Nephron progenitor cell (in vitro differentiated cells): ENCODE measurements at regions not wholly inside any gene's neighbourhood (a gene's known extent, or its start where the extent isn't known, plus 50 kb on each side); places are given as distances from the start of the nearest gene placed in this dataset.

ENCODE experiments used
- DNase-seq: peaks from one replicate; pipeline ENCODE4 v3.0.0; 2021
- H3K27ac Mint-ChIP-seq: 2 replicates; pipeline ENCODE4 v1.8.0; 2021; ENCODE audit warnings: mild to moderate bottlenecking, moderate library complexity, mixed read lengths
- H3K27me3 Mint-ChIP-seq: 2 replicates; pipeline ENCODE4 v1.8.0; 2021; ENCODE audit warnings: mild to moderate bottlenecking, low read depth, mixed read lengths; ENCODE audit not compliant: poor library complexity
- H3K36me3 Mint-ChIP-seq: 2 replicates; pipeline ENCODE4 v1.8.0; 2021; ENCODE audit warnings: low read depth, mixed read lengths
- H3K4me1 Mint-ChIP-seq: 2 replicates; pipeline ENCODE4 v1.8.0; 2021; ENCODE audit warnings: mixed read lengths
- H3K4me3 Mint-ChIP-seq: 2 replicates; pipeline ENCODE4 v1.8.0; 2021; ENCODE audit warnings: mild to moderate bottlenecking, moderate library complexity, mixed read lengths
- H3K9me3 Mint-ChIP-seq: 2 replicates; pipeline ENCODE4 v1.8.0; 2021; ENCODE audit warnings: mild to moderate bottlenecking, moderate library complexity, mixed read lengths
- TF ChIP-seq, protein P1 (sequence below): fragments of 200-600 bp; sonication (generic); IDR thresholded peaks from 2 replicates; pipeline ENCODE4 v1.5.0; 2021; ENCODE audit warnings: antibody characterized with exemption

DNA sequence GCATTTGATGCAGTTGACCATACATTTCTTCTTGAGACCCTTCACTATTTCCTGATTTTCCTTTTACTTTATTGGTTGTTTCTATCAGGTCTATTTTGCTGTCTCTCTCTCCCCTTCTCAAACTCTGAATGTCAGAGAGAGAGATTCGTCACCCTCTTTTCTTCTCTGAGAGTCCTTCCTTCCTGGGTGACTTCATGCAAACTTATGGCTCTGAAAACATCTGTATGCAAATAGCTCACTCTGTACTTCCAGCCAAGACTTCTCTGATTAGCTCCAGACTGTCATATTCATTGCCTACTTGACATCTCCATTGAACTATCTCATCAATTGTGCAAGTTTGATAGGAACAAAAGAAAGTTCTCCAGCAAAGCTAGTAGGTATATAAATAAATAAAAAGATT lies 191.7 kb upstream of the KLF6 start:
- Mint-ChIP-seq H3K4me1 (peaks cover 15% of the 10 kb centered on the region), H3K9me3 (peaks cover 7% of the 10 kb centered on the region), H3K27me3 (peaks cover 3% of the 10 kb centered on the region), H3K4me3 (no peak overlapping the region), H3K27ac (no peak overlapping the region), H3K36me3 (no peaks in the 10 kb centered on the region)
- no peak for DNase-seq
- TF ChIP-seq, protein P1, sequence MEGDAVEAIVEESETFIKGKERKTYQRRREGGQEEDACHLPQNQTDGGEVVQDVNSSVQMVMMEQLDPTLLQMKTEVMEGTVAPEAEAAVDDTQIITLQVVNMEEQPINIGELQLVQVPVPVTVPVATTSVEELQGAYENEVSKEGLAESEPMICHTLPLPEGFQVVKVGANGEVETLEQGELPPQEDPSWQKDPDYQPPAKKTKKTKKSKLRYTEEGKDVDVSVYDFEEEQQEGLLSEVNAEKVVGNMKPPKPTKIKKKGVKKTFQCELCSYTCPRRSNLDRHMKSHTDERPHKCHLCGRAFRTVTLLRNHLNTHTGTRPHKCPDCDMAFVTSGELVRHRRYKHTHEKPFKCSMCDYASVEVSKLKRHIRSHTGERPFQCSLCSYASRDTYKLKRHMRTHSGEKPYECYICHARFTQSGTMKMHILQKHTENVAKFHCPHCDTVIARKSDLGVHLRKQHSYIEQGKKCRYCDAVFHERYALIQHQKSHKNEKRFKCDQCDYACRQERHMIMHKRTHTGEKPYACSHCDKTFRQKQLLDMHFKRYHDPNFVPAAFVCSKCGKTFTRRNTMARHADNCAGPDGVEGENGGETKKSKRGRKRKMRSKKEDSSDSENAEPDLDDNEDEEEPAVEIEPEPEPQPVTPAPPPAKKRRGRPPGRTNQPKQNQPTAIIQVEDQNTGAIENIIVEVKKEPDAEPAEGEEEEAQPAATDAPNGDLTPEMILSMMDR, result no peak

DNA sequence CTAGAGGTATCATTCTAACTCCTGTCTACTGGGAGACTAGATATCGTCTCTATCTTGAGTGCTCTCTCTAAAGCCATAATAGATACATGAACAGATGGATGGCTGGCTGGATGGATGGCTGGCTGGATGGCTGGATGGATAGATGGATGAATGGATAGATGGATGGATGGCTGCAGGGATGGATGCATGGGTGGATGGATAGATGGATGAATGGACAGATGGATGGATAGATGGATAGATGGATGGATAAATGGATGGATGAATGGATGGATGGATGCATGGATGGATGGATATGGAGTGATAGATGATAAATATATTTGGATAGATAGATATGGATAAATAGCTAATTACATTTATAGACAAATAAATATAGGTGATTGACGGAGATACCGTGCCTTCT lies 191.2 kb upstream of the KLF6 start:
- Mint-ChIP-seq H3K9me3 (peaks cover 7% of the 10 kb centered on the region), H3K4me1 (peaks cover 15% of the 10 kb centered on the region), H3K4me3 (no peak overlapping the region), H3K27me3 (no peaks in the 10 kb centered on the region), H3K27ac (no peak overlapping the region), H3K36me3 (no peaks in the 10 kb centered on the region)
- no peak for DNase-seq
- TF ChIP-seq, protein P1, result no peak

DNA sequence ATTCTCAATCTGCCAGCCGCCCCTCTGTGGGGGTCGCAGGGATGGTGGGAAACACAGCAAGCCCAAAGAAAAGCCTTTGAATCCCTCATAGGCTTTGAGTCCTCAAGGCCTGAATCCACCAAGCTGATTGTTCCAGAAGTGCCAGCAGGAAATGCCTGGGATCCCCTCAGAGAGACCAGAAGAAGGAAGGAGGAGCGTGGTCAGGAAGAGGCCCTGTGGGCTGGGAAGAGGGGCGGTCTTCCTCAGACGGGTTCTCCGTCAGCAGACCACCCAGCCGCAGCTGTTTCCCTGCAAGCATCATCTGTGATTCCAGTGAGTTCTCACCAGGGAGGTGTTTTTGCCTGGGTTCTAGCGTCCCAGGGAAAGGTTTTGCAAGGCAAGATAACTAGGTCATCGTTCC lies 190.0 kb upstream of the KLF6 start:
- Mint-ChIP-seq H3K4me3 (no peak overlapping the region), H3K27ac (peak overlapping the region; percentile 79), H3K4me1 (peaks cover 12% of the 10 kb centered on the region), H3K9me3 (peaks cover 7% of the 10 kb centered on the region), H3K36me3 (no peaks in the 10 kb centered on the region), H3K27me3 (no peaks in the 10 kb centered on the region)
- DNase-seq, result no peak
- TF ChIP-seq, protein P1, result no peak

DNA sequence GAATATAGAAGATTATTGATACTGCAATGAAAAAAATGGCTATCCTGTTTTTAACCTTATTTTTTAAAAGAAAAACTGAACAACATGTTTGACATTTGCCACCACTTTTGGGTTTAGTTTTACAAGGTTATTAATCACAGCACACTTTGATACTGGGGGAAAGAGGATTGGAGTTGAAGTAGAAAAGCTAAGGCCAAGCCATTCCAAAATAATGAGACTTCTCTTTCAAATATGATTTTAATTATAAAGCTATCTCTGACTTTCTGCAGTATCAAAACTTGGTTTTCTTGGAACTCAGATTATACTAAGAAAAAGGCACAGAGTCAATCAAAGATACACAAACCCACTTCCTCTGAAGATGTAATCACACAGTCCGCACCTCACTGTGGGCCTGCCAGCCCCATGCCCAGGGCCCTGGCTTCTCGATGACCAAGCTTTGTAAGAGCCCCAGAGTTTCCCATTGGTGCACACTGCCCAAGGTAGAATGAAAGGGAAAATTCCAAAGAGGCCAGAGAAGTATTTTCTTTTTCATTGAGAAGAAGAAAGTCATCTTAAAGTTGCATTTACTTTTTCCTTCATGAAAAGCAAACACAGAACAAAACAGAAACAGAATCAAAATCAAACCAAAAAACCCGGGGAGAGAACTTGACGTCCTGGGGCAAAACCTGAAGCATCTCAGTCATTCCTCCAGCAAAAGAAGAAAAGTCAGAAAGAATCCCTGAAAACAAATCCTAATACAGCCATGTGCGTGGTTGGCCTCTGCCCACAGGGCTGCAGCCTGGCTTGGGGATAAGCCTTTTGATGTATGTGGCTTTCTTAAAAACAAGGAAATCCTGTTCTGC lies 187.7 kb upstream of the KLF6 start:
- TF ChIP-seq, protein P1, result no peak
- Mint-ChIP-seq H3K36me3 (peaks cover 3% of the 10 kb centered on the region), H3K4me1 (peaks cover 6% of the 10 kb centered on the region), H3K27ac (no peak overlapping the region), H3K9me3 (peaks cover 9% of the 10 kb centered on the region), H3K4me3 (no peak overlapping the region), H3K27me3 (peaks cover 1% of the 10 kb centered on the region)
- DNase-seq, result no peak

DNA sequence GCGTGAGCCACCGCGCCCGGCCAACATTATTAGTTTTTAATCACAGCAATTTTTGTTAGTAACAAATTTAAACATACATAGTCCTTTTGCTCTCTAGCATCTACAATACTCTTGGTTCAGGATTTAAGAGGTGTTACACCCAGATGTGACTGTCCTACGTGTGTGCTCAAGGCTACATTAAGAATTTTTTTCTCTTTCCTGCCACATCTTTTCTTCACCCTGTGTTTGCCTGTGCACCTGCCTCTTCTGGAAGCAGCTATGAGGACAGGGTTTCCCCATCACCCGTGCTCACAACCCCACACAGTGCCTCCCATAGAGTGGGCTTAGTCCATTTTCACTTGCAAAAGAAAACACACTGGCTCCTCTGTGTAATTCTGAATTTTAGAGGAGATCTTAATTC lies 186.7 kb upstream of the KLF6 start:
- no peak overlapping the region for H3K4me3 Mint-ChIP-seq
- TF ChIP-seq, protein P1, result no peak
- peaks cover 5% of the 10 kb centered on the region for H3K36me3 Mint-ChIP-seq
- DNase-seq, result no peak
- peaks cover 6% of the 10 kb centered on the region for H3K4me1 Mint-ChIP-seq
- H3K9me3 Mint-ChIP-seq, result peaks cover 11% of the 10 kb centered on the region
- peaks cover 2% of the 10 kb centered on the region for H3K27me3 Mint-ChIP-seq
- no peak overlapping the region for H3K27ac Mint-ChIP-seq
